Naive thymus-derived CD8-positive, alpha-beta T cell (primary cell): ENCODE measurements at regions not wholly inside any gene's neighbourhood (a gene's known extent, or its start where the extent isn't known, plus 50 kb on each side); places are given as distances from the start of the nearest gene placed in this dataset.

Source experiments
- ATAC-seq, 2 donors: fragments of 150-1000 bp; cut with Tn5 transposase in 1 of 2; sonication (Bioruptor Pico), chemical (Tn5 transposase) in 1 of 2; 1 replicate in 1 of 2; 2 replicates in 1 of 2; pipeline ENCODE4 v1.10.0; 2021; ENCODE audit warnings: mild to moderate bottlenecking in 2 of 2, moderate library complexity in 2 of 2
- POLR2A ChIA-PET: fragments of 350-600 bp; sonication (Branson Sonifier 250); formaldehyde crosslinking; loops from one replicate; lab custom pipeline; 2021; ENCODE audit warnings: antibody characterized with exemption; lab: Charles Lee
- DNase-seq, 10 donors: peaks; one replicate each; pipeline versions ENCODE4 v3.0.0 to v3.0.0-alpha.2; 2020 to 2022
- H3K27ac Mint-ChIP-seq, 10 donors: one replicate each; pipeline ENCODE4 v1.8.0; 2020 to 2022; ENCODE audit warnings: mild to moderate bottlenecking in 10 of 10, mixed read lengths in 10 of 10, moderate library complexity in 4 of 10, inconsistent platforms in 1 of 10
- H3K27me3 Mint-ChIP-seq, 5 donors: one replicate each; pipeline ENCODE4 v1.8.0; 2021 to 2022; ENCODE audit warnings: mixed read lengths in 5 of 5
- H3K36me3 Mint-ChIP-seq, 3 donors: one replicate each; pipeline ENCODE4 v1.8.0; 2020 to 2022; ENCODE audit warnings: mixed read lengths in 3 of 3, mild to moderate bottlenecking in 2 of 3, inconsistent platforms in 1 of 3
- H3K4me1 Mint-ChIP-seq, 4 donors: one replicate each; pipeline ENCODE4 v1.8.0; 2021 to 2022; ENCODE audit warnings: mixed read lengths in 4 of 4
- H3K4me3 Mint-ChIP-seq, 10 donors: one replicate each; pipeline ENCODE4 v1.8.0; 2020 to 2022; ENCODE audit warnings: mild to moderate bottlenecking in 10 of 10, mixed read lengths in 10 of 10, moderate library complexity in 6 of 10, inconsistent platforms in 1 of 10
- H3K9me3 Mint-ChIP-seq, 9 donors: one replicate each; pipeline ENCODE4 v1.8.0; 2020 to 2022; ENCODE audit warnings: mixed read lengths in 9 of 9, mild to moderate bottlenecking in 3 of 9, inconsistent platforms in 1 of 9, moderate library complexity in 1 of 9

DNA sequence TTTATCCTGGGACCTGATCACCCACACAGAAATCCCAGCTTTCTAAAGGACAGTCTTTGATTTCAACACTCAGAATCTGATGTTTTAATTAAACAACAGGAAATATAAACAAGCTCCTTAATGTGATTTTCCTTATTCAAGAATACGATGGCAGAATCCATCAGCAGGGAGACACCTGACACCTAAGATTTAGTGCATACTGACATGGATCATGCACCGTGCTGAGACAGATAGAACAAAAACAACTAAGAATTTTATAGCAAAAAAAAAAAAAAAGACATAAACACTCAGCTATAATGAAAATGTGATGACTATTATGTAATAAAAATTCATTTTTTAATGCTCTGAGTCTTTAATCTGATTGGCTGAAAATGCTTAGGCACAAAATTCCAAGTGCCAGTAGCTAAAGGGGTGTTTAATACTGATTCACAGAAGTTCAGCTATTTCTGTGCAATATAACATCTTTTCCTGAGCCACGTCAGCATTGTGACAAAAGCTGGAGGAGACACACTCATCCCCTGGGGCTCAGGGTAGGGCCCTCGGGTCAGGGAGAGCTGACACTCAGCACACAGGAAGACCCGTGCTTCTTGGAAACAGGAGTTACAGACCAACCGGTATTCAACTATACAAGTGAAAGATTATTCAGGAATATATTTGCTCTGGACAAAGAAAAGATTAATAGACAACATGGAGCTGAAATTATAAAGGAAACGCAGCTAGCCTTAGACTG lies 247.4 kb downstream of the FBXO15 start:
- no peak for ATAC-seq
- no peaks in the 10 kb centered on the region for H3K36me3 Mint-ChIP-seq
- H3K4me3 Mint-ChIP-seq, result no peak overlapping the region
- H3K27ac Mint-ChIP-seq, result no peak overlapping the region
- H3K9me3 Mint-ChIP-seq, result no peaks in the 10 kb centered on the region
- DNase-seq, result no peak
- H3K27me3 Mint-ChIP-seq, result peaks cover 0 to 5% (median 0%) of the 10 kb centered on the region in 5 donors
- POLR2A ChIA-PET, result no interaction called here
- H3K4me1 Mint-ChIP-seq, result peaks cover 0 to 2% (median 0%) of the 10 kb centered on the region in 4 donors

DNA sequence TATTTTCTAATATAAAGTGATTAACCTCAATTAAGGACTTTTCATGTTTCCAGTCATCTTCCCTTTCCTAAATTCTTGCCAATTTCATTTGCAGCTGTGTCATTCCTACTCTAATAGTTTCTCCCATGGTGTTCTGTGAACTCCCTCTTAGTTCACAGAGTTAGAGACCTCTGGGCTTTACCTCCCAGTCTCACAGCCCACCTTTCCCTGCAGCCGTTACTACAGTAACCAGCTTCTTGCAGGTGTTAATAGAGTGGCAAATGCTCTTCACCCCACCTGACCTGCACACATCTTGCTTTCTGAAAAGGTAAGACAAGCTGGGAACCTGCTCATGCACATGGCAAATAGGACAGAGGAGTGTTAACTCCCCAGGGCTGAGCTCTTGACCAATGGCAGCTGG lies 250.1 kb downstream of the FBXO15 start:
- POLR2A ChIA-PET, result no interaction called here
- Mint-ChIP-seq H3K27ac (no peak overlapping the region), H3K36me3 (no peaks in the 10 kb centered on the region), H3K27me3 (peaks cover 0 to 8% (median 0%) of the 10 kb centered on the region in 5 donors), H3K4me1 (peaks cover 0 to 2% (median 0%) of the 10 kb centered on the region in 4 donors), H3K9me3 (no peaks in the 10 kb centered on the region), H3K4me3 (no peak overlapping the region)
- ATAC-seq (no peak), DNase-seq (no peak)

DNA sequence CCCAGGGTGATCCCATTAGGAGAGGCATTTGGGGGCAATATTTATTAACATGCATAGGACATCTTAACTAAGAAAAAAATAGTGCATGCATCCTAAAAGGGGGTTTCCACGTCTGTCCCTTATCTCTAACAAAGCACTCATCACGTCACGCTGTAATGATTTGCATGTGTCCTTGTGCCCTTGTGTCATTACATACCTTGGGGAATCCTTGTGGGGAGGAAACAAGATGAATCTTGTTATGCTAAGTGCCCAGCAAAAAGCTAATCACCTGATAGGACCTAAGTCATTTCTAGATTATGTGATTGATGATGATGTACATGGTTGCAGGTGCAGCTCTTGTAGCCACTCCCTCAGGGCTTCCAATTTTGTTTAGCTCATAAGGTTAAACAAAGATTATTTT lies 250.9 kb downstream of the FBXO15 start:
- Mint-ChIP-seq H3K27ac (no peak overlapping the region), H3K4me1 (peaks cover 0 to 4% (median 0%) of the 10 kb centered on the region in 4 donors), H3K9me3 (no peaks in the 10 kb centered on the region), H3K36me3 (no peaks in the 10 kb centered on the region), H3K4me3 (no peak overlapping the region), H3K27me3 (peaks cover 0 to 8% (median 0%) of the 10 kb centered on the region in 5 donors)
- ATAC-seq (no peak), DNase-seq (no peak)
- POLR2A ChIA-PET, result no interaction called here

DNA sequence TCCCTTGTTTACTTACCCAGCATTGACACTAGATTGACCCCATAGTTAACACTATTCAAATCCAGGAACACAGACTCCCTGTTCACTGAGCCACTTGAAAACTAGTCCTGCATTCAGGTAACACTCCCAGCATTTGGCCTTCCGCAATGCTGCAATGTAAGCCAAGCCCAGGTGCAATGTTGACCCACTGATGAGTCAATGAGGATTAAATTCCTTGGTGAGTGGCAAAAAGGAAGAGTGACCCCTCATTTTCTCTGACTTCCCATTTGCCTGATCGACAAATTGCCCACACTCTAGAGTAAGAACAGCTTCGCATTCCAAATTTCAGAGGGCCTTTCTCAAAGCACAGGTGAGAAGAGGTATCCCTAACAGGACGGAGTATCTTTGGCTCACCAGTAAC lies 251.9 kb downstream of the FBXO15 start:
- ATAC-seq (no peak), DNase-seq (no peak)
- POLR2A ChIA-PET, result no interaction called here
- H3K27ac Mint-ChIP-seq, result no peak overlapping the region
- H3K4me3 Mint-ChIP-seq, result no peak overlapping the region
- H3K4me1 Mint-ChIP-seq, result peaks cover 0 to 4% (median 0%) of the 10 kb centered on the region in 4 donors
- H3K27me3 Mint-ChIP-seq, result peaks cover 0 to 10% (median 2%) of the 10 kb centered on the region in 5 donors
- no peaks in the 10 kb centered on the region for H3K9me3 Mint-ChIP-seq
- H3K36me3 Mint-ChIP-seq, result no peaks in the 10 kb centered on the region

- POLR2A ChIA-PET, result no interaction called here
- DNase-seq, result no peak
- no peak overlapping the region for H3K27ac Mint-ChIP-seq
- no peaks in the 10 kb centered on the region for H3K9me3 Mint-ChIP-seq
- no peaks in the 10 kb centered on the region for H3K36me3 Mint-ChIP-seq
- ATAC-seq, result no peak
- H3K27me3 Mint-ChIP-seq, result peaks cover 0 to 13% (median 3%) of the 10 kb centered on the region in 5 donors
- no peak overlapping the region for H3K4me3 Mint-ChIP-seq
- H3K4me1 Mint-ChIP-seq, result peaks cover 0 to 4% (median 0%) of the 10 kb centered on the region in 4 donors
Measured at GRCh38 chr18:73893880-73894279, 253.8 kb downstream of the FBXO15 start.

GRCh38 chr18:73891572-73892421 lies 255.8 kb downstream of the FBXO15 start:
- peaks cover 0 to 3% (median 0%) of the 10 kb centered on the region in 4 donors for H3K4me1 Mint-ChIP-seq
- DNase-seq (no peak), ATAC-seq (no peak)
- POLR2A ChIA-PET, result no interaction called here
- no peak overlapping the region for H3K27ac Mint-ChIP-seq
- no peak overlapping the region for H3K4me3 Mint-ChIP-seq
- peaks cover 0 to 9% (median 3%) of the 10 kb centered on the region in 5 donors for H3K27me3 Mint-ChIP-seq
- no peaks in the 10 kb centered on the region for H3K36me3 Mint-ChIP-seq
- no peaks in the 10 kb centered on the region for H3K9me3 Mint-ChIP-seq

DNA sequence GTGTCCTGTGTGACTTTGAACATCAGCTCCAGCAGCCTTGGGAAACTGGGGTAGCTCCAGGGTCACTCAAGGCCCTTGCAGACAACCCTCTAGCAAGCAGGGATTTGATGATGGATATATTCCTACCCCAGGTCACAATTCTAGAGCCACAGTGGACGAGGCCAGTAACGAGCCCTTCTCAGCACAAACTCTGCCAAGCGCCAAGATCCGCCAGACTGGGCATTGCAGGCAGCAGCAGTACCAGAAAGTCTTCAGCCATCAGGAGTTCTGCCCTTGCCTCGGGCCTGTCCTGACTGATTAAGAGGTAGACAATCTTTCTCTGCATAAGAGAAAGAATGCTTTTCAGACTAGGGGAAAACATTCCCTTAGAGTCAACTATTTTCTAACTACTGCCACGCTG lies 259.1 kb downstream of the FBXO15 start:
- ATAC-seq (no peak), DNase-seq (no peak)
- peaks cover 0 to 2% (median 0%) of the 10 kb centered on the region in 4 donors for H3K4me1 Mint-ChIP-seq
- H3K27me3 Mint-ChIP-seq, result peaks cover 0 to 16% (median 3%) of the 10 kb centered on the region in 5 donors
- H3K4me3 Mint-ChIP-seq, result no peak overlapping the region
- H3K36me3 Mint-ChIP-seq, result no peaks in the 10 kb centered on the region
- no peak overlapping the region for H3K27ac Mint-ChIP-seq
- H3K9me3 Mint-ChIP-seq, result no peaks in the 10 kb centered on the region
- POLR2A ChIA-PET, result no interaction called here

DNA sequence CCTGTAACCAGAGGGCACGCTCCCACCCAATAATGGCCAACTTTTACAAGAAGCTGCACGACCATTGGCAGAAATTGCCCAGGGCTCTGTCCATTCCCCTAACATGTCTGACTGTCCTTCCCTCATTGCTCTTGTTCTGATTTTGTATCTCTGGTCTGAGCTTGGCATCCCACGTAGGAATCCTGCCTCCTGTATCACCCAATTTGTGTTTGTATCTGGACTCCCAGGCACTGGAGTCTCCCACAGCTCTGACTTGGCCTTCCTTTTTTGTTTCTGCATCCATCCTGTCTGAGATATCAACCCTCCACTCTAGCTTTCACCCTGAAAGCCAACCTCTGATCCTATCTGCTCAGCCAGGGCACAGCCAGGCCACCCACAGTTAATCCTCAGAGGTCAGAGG lies 259.8 kb downstream of the FBXO15 start:
- no peaks in the 10 kb centered on the region for H3K9me3 Mint-ChIP-seq
- no peak overlapping the region for H3K4me3 Mint-ChIP-seq
- DNase-seq (no peak), ATAC-seq (no peak)
- H3K4me1 Mint-ChIP-seq, result peaks cover 0 to 2% (median 0%) of the 10 kb centered on the region in 4 donors
- POLR2A ChIA-PET, result no interaction called here
- no peak overlapping the region for H3K27ac Mint-ChIP-seq
- H3K36me3 Mint-ChIP-seq, result no peaks in the 10 kb centered on the region
- H3K27me3 Mint-ChIP-seq, result peaks cover 0 to 13% (median 3%) of the 10 kb centered on the region in 5 donors

GRCh38 chr18:73884868-73885267 lies 262.8 kb downstream of the FBXO15 start:
- Mint-ChIP-seq H3K4me3 (no peak overlapping the region), H3K27ac (no peak overlapping the region), H3K36me3 (no peaks in the 10 kb centered on the region), H3K9me3 (no peaks in the 10 kb centered on the region), H3K27me3 (peaks cover 0 to 7% (median 0%) of the 10 kb centered on the region in 5 donors), H3K4me1 (peaks cover 0 to 3% (median 0%) of the 10 kb centered on the region in 4 donors)
- ATAC-seq (no peak), DNase-seq (no peak)
- POLR2A ChIA-PET, result no interaction called here

DNA sequence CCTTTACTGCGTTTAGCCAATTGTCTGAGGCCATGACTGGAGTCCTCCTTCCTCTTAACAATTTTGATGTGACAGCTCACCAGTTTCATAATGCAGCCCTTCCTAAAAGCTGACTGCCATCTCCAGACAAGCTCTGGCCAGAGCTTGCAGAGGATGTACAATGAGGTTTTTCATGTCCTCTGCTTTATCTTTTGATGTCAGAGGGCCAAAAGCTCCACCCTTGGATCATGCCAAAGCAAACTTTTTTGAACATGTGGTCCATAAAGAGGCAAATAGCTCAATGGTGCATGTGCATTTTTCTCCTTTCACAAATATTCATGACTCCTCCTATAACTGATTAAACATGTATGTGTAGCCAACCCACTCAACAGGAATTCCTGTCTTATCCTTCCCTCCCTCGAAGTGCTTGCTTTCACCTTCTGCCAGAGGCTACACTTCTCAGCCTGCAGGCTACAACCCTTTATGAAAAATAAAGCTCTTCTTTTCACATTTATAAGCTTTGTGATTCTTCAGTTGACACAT lies 266.2 kb downstream of the FBXO15 start:
- H3K27me3 Mint-ChIP-seq, result peaks cover 0 to 7% (median 0%) of the 10 kb centered on the region in 5 donors
- POLR2A ChIA-PET, result no interaction called here
- H3K4me1 Mint-ChIP-seq, result peaks cover 0 to 5% (median 0%) of the 10 kb centered on the region in 4 donors
- DNase-seq (no peak), ATAC-seq (no peak)
- no peaks in the 10 kb centered on the region for H3K9me3 Mint-ChIP-seq
- H3K4me3 Mint-ChIP-seq, result no peak overlapping the region
- H3K36me3 Mint-ChIP-seq, result no peaks in the 10 kb centered on the region
- no peak overlapping the region for H3K27ac Mint-ChIP-seq

GRCh38 chr18:73880387-73880786 lies 267.2 kb downstream of the FBXO15 start:
- Mint-ChIP-seq H3K4me3 (no peak overlapping the region), H3K9me3 (no peaks in the 10 kb centered on the region), H3K27me3 (peaks cover 0 to 7% (median 0%) of the 10 kb centered on the region in 5 donors), H3K27ac (no peak overlapping the region), H3K36me3 (no peaks in the 10 kb centered on the region), H3K4me1 (peaks cover 0 to 5% (median 0%) of the 10 kb centered on the region in 4 donors)
- ATAC-seq (no peak), DNase-seq (no peak)
- POLR2A ChIA-PET, result no interaction called here

DNA sequence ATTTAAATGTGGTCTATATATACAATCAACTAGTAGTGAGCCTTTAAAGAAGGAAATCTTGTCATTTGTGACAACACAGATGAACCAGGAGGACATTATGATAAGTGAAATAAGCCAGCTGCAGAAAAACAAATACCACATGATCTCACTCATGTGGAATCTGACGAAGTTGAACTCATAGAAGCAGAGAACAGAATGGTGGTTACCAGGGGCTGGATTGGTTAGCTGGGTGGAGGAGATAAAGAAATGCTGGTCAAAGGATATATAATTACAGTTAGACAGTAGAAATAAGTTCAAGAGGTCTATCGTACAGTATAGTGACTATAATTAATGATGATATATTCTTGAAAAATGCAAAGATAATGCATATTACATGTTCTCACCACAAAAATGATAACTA lies 267.9 kb downstream of the FBXO15 start:
- Mint-ChIP-seq H3K27me3 (peaks cover 0 to 8% (median 0%) of the 10 kb centered on the region in 5 donors), H3K27ac (no peak overlapping the region), H3K4me3 (no peak overlapping the region), H3K36me3 (no peaks in the 10 kb centered on the region), H3K9me3 (no peaks in the 10 kb centered on the region), H3K4me1 (peaks cover 0 to 5% (median 0%) of the 10 kb centered on the region in 4 donors)
- POLR2A ChIA-PET, result no interaction called here
- no peak for DNase-seq
- no peak for ATAC-seq

DNA sequence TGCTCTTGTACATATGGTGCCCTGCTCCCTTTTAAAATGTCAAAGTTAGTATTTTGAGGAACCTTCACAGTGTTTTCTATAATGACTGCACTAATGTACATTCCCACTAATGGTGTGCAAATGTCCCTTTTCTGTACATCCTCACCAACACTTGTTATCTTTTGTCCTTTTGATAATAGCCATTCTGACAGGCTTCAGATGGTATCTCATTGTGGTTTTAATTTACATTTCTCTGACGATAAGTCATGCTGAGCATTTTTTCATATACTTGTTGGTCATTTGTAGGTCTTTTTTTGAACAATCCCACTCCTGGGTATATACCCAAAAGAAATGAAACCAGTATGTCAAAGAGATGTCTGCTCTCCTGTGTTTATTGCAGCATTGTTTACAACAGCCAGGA lies 268.3 kb downstream of the FBXO15 start:
- POLR2A ChIA-PET, result no interaction called here
- no peak for ATAC-seq
- H3K4me1 Mint-ChIP-seq, result peaks cover 0 to 5% (median 0%) of the 10 kb centered on the region in 4 donors
- H3K4me3 Mint-ChIP-seq, result no peak overlapping the region
- no peaks in the 10 kb centered on the region for H3K9me3 Mint-ChIP-seq
- no peak for DNase-seq
- no peak overlapping the region for H3K27ac Mint-ChIP-seq
- no peaks in the 10 kb centered on the region for H3K36me3 Mint-ChIP-seq
- H3K27me3 Mint-ChIP-seq, result peaks cover 0 to 8% (median 0%) of the 10 kb centered on the region in 5 donors
